Panc1 (cell line): ENCODE measurements at regions not wholly inside any gene's neighbourhood (a gene's known extent, or its start where the extent isn't known, plus 50 kb on each side); places are given as distances from the start of the nearest gene placed in this dataset.

Source experiments
- ATAC-seq: fragments of 200-7000 bp; cut with Tn5 transposase; 2 replicates; pipeline ENCODE4 v1.9.1; 2020; ENCODE audit warnings: mild to moderate bottlenecking, moderate library complexity
- BruUV-seq: library from RNA; stranded (reverse); fragments of 400-500 nt; replicated peaks from 2 replicates; lab custom pipeline; 2021; lab: Mats Ljungman, UMichigan
- CTCF ChIA-PET: fragments of 300-600 bp; sonication (Branson Sonifier 250); formaldehyde crosslinking; loops from one replicate; lab custom pipeline; 2022; ENCODE audit warnings: antibody characterized with exemption; lab: Charles Lee
- POLR2A ChIA-PET: fragments of 300-600 bp; sonication (Branson Sonifier 250); formaldehyde crosslinking; loops from one replicate; lab custom pipeline; 2022; ENCODE audit warnings: antibody characterized with exemption; lab: Charles Lee
- DNase-seq: peaks from one replicate; pipeline ENCODE4 v3.0.0-alpha.2; 2010; ENCODE audit warnings: low read depth, low spot score
- H3K27ac ChIP-seq: 2 replicates; pipeline ENCODE4 v1.5.1; 2011; ENCODE audit warnings: mild to moderate bottlenecking, low read length, inconsistent platforms
- H3K27me3 ChIP-seq: fragments of 200-500 bp; sonication (Bioruptor generic); 2 replicates; pipeline ENCODE4 v1.6.0; 2014; ENCODE audit warnings: low read length, inconsistent platforms; ENCODE audit not compliant: control insufficient read depth, insufficient read depth
- H3K36me3 ChIP-seq: fragments of 200-500 bp; sonication (Bioruptor generic); 2 replicates; pipeline ENCODE4 v1.5.1; 2014; ENCODE audit warnings: inconsistent platforms, mild to moderate bottlenecking, low read length, moderate library complexity; ENCODE audit not compliant: control insufficient read depth, insufficient read depth
- H3K4me1 ChIP-seq: 2 replicates; pipeline ENCODE4 v1.5.1; 2011; ENCODE audit warnings: inconsistent platforms, mild to moderate bottlenecking, low read length, moderate library complexity; ENCODE audit not compliant: control insufficient read depth, insufficient read depth
- H3K4me3 ChIP-seq, 2 experiments: 2 replicates each; pipeline ENCODE4 v1.5.1; 2011 to 2012; ENCODE audit warnings: low read depth in 2 of 2, low read length in 2 of 2, mild to moderate bottlenecking in 2 of 2, inconsistent platforms in 1 of 2, moderate library complexity in 1 of 2
- H3K9me3 ChIP-seq: fragments of 200-500 bp; sonication (Bioruptor generic); 2 replicates; pipeline ENCODE4 v1.5.1; 2014; ENCODE audit warnings: low read depth, mild to moderate bottlenecking, inconsistent platforms, low read length, moderate library complexity; ENCODE audit not compliant: control insufficient read depth, insufficient read depth
- CTCF ChIP-seq: fragments of 450-650 bp; IDR thresholded peaks from 2 replicates; pipeline ENCODE4 v1.5.1; 2017; ENCODE audit warnings: mild to moderate bottlenecking
- POLR2AphosphoS5 ChIP-seq: IDR thresholded peaks from 2 replicates; pipeline ENCODE4 v1.6.1; 2012; ENCODE audit warnings: mild to moderate bottlenecking, low read depth, low read length, moderate library complexity
- REST ChIP-seq, 2 experiments: IDR thresholded peaks; 2 replicates each; pipeline ENCODE4 v1.6.1; 2011 to 2012; ENCODE audit warnings: low read depth in 2 of 2, control low read depth in 1 of 2, low read length in 1 of 2, mild to moderate bottlenecking in 1 of 2, moderate library complexity in 1 of 2; ENCODE audit not compliant: insufficient read depth in 1 of 2
- SIN3A ChIP-seq: IDR thresholded peaks from 2 replicates; pipeline ENCODE4 v1.6.1; 2012; ENCODE audit warnings: low read depth, mild to moderate bottlenecking, low read length, moderate library complexity, borderline replicate concordance; ENCODE audit not compliant: insufficient read depth
- TCF7L2 ChIP-seq: IDR thresholded peaks from 2 replicates; pipeline ENCODE4 v1.6.1; 2011; ENCODE audit warnings: mild to moderate bottlenecking, low read depth, low read length, inconsistent platforms
- in situ Hi-C: cut with HindIII; loops from 2 replicates; pipeline ENCODE4 v1.10.0; 2016; ENCODE audit warnings: low sequenced_read_pairs, low pct_unique_long_range_greater_than_20kb
- intact Hi-C: fragments of 100-400 bp; cut with micrococcal nuclease; formaldehyde crosslinking; loops from one replicate; pipeline ENCODE4 v1.10.0; 2022; ENCODE audit not compliant: unreplicated experiment

- BruUV-seq: no TSS peak
- ChIA-PET POLR2A (no interaction called here), CTCF (no interaction called here)
- Histone ChIP-seq H3K4me1 (no peaks in the 10 kb centered on the region), H3K36me3 (no peaks in the 10 kb centered on the region), H3K27me3 (no peaks in the 10 kb centered on the region), H3K4me3 (no peak overlapping the region), H3K27ac (no peak overlapping the region), H3K9me3 (no peaks in the 10 kb centered on the region)
- no peak for DNase-seq
- no peak for ATAC-seq
- intact Hi-C loops: no loop called here
- in situ Hi-C loops: no loop called here
- no peak for TF ChIP-seq REST (IDR thresholded peaks at IDR 0.05; ENCODE audit: insufficient read depth in 1 of 2, low read depth in 2 of 2, low read length in 1 of 2)
- no peak for TF ChIP-seq SIN3A
- no peak for TF ChIP-seq POLR2AphosphoS5
- no peak for TF ChIP-seq CTCF
- no peak for TF ChIP-seq TCF7L2
These were observed 560.5 kb upstream of the POT1 start for GRCh38 chr7:125490167-125490566.

GRCh38 chr7:125485223-125485622 lies 555.6 kb upstream of the POT1 start:
- no peak for ATAC-seq
- TF ChIP-seq POLR2AphosphoS5 (no peak), CTCF (no peak), SIN3A (no peak), TCF7L2 (no peak), REST (IDR thresholded peaks at IDR 0.05; ENCODE audit: insufficient read depth in 1 of 2, low read depth in 2 of 2, low read length in 1 of 2) (no peak)
- BruUV-seq: no TSS peak
- Histone ChIP-seq H3K4me3 (no peak overlapping the region), H3K9me3 (no peaks in the 10 kb centered on the region), H3K27me3 (no peaks in the 10 kb centered on the region), H3K36me3 (no peaks in the 10 kb centered on the region), H3K4me1 (no peaks in the 10 kb centered on the region), H3K27ac (no peak overlapping the region)
- intact Hi-C loops: no loop called here
- in situ Hi-C loops: no loop called here
- CTCF ChIA-PET: no interaction called here
- POLR2A ChIA-PET: no interaction called here
- no peak for DNase-seq
